Thyroid gland (tissue), 4 donors: ENCODE measurements at regions not wholly inside any gene's neighbourhood (a gene's known extent, or its start where the extent isn't known, plus 50 kb on each side); places are given as distances from the start of the nearest gene placed in this dataset.

Experiments used
- DNase-seq, 2 donors: peaks; one replicate each; pipeline ENCODE4 v3.0.0-alpha.2; 2019
- H3K27ac ChIP-seq, 3 donors: fragments of 200-600 bp; sonication (generic); 1 replicate in 2 of 3; 2 replicates in 1 of 3; pipeline ENCODE4 v1.5.1; 2016 to 2019; ENCODE audit warnings: mild to moderate bottlenecking in 1 of 3, moderate library complexity in 1 of 3
- H3K27me3 ChIP-seq: fragments of 200-600 bp; sonication (generic); one replicate; pipeline ENCODE4 v1.5.1; 2019
- H3K36me3 ChIP-seq, 2 donors: fragments of 200-600 bp; sonication (generic); one replicate each; pipeline ENCODE4 v1.5.1; 2016 to 2019
- H3K4me1 ChIP-seq, 2 donors: fragments of 200-600 bp; sonication (generic); one replicate each; pipeline ENCODE4 v1.5.1; 2017 to 2019
- H3K4me3 ChIP-seq, 3 donors: fragments of 200-600 bp; sonication (generic); replicated peaks in 1 of 3; 1 replicate in 2 of 3; 2 replicates in 1 of 3; pipeline ENCODE4 v1.5.1; 2016; ENCODE audit warnings: mild to moderate bottlenecking in 1 of 3
- H3K9me3 ChIP-seq: fragments of 200-600 bp; sonication (generic); one replicate; pipeline ENCODE4 v1.5.1; 2017
- CTCF ChIP-seq, 6 experiments: fragments of 200-600 bp in 3 of 6; fragments of 450-650 bp in 3 of 6; sonication (generic) in 3 of 6; IDR thresholded peaks; one replicate each; pipeline ENCODE4 v1.5.1; 2016 to 2019; ENCODE audit warnings: antibody characterized with exemption in 6 of 6, mild to moderate bottlenecking in 2 of 6, inconsistent platforms in 1 of 6, moderate library complexity in 1 of 6
- POLR2A ChIP-seq, 2 donors: fragments of 450-650 bp; IDR thresholded peaks; one replicate each; pipeline ENCODE4 v1.6.1; 2017; ENCODE audit warnings: antibody characterized with exemption in 2 of 2, mild to moderate bottlenecking in 2 of 2, moderate library complexity in 1 of 2
- WGBS, 2 donors: methylation state at CpG; one replicate each; pipeline ENCODE4 v1.1.5; 2017; 5-methylcytosine and 5-hydroxymethylcytosine counted together
- intact Hi-C: fragments of 100-400 bp; cut with DNase I; formaldehyde crosslinking; loops from one replicate; pipeline ENCODE4 v1.15.1; 2023

GRCh38 chr1:69139007-69139406 lies 428.7 kb upstream of the LRRC7 start:
- WGBS, 2 donors = 69 to 83% methylated on average over 4 of the region's 4 CpGs
- Histone ChIP-seq H3K4me3 (no peak overlapping the region), H3K27me3 (no peaks in the 10 kb centered on the region), H3K27ac (no peak overlapping the region), H3K9me3 (no peaks in the 10 kb centered on the region), H3K4me1 (no peaks in the 10 kb centered on the region), H3K36me3 (no peaks in the 10 kb centered on the region)
- TF ChIP-seq CTCF (IDR thresholded peaks at IDR 0.05) (no peak), POLR2A (IDR thresholded peaks at IDR 0.05) (no peak)
- DNase-seq = no peak
- intact Hi-C loops = no loop called here

DNA sequence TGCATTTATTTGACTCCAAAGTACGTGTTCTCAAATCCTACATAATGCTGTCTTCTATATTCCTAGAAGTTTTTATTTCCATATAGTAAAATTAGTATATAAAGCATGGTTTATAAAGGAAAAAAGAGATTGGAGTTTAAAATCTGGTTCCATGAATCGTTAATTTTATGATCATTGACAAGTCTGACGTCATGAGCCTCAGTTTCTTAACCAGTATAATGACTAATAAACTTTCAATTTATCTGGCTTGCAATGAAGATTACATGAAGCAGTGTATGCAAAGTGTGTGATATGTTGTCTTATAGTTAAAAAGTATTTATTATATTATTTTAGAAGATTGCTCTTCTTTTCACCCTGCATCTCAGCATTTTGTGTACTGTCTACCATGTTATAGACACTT lies 421.4 kb upstream of the LRRC7 start:
- 90 to 95% methylated on average over 3 of the region's 3 CpGs for WGBS, 2 donors
- Histone ChIP-seq H3K36me3 (no peaks in the 10 kb centered on the region), H3K4me3 (no peak overlapping the region), H3K4me1 (no peaks in the 10 kb centered on the region), H3K27me3 (no peaks in the 10 kb centered on the region), H3K9me3 (no peaks in the 10 kb centered on the region), H3K27ac (no peak overlapping the region)
- DNase-seq = no peak
- intact Hi-C loops = no loop called here
- TF ChIP-seq POLR2A (IDR thresholded peaks at IDR 0.05) (no peak), CTCF (IDR thresholded peaks at IDR 0.05) (no peak)

GRCh38 chr1:69148731-69149130 lies 419.0 kb upstream of the LRRC7 start:
- intact Hi-C loops = no loop called here
- no peaks in the 10 kb centered on the region for H3K27me3 ChIP-seq
- H3K4me1 ChIP-seq = no peaks in the 10 kb centered on the region
- no peak for TF ChIP-seq POLR2A (IDR thresholded peaks at IDR 0.05)
- no peak for TF ChIP-seq CTCF (IDR thresholded peaks at IDR 0.05)
- H3K36me3 ChIP-seq = no peaks in the 10 kb centered on the region
- no peak for DNase-seq
- H3K27ac ChIP-seq = no peak overlapping the region
- 34 to 40% methylated on average over 1 of the region's 1 CpG for WGBS, 2 donors
- H3K9me3 ChIP-seq = no peaks in the 10 kb centered on the region
- H3K4me3 ChIP-seq = no peak overlapping the region

DNA sequence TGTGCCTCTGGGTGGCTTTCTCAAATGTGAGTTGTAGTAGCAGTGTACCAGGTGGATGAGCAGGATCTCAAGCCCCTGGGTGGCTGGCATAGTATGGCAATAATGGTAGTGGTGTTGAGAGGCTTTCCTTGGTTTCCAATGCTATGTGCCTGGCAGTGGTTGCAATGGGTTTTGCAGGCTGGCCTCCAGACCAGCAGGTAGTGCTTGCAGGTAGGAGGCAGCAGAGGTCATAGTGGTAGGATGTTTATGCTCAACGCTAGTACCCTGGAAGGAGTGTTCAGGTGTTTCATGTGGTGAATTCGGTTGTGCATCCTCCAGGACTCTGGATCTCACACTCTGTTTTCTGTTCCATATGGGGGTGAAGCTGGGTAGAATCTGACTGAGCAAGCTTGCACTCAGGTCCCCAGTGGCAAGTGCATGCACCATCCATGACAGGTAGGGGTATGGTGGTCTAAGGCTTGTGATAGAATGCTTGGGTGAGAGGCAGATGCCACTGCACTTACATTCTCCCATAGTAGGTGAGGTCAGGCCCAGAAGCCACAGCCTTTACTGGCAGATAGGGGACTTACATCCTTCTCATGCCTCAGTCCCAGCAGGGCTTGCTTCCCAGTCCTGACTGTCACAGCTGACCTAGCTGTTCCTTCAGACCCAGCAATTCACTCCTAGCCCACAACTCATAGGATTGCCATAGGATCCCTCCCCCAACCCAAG lies 410.5 kb upstream of the LRRC7 start:
- intact Hi-C loops = no loop called here
- Histone ChIP-seq H3K4me1 (no peaks in the 10 kb centered on the region), H3K9me3 (no peaks in the 10 kb centered on the region), H3K27me3 (no peaks in the 10 kb centered on the region), H3K4me3 (no peak overlapping the region), H3K27ac (no peak overlapping the region), H3K36me3 (no peaks in the 10 kb centered on the region)
- TF ChIP-seq POLR2A (IDR thresholded peaks at IDR 0.05) (no peak), CTCF (IDR thresholded peaks at IDR 0.05) (no peak)
- WGBS, 2 donors = 86 to 89% methylated on average over 2 of the region's 2 CpGs
- DNase-seq = no peak

DNA sequence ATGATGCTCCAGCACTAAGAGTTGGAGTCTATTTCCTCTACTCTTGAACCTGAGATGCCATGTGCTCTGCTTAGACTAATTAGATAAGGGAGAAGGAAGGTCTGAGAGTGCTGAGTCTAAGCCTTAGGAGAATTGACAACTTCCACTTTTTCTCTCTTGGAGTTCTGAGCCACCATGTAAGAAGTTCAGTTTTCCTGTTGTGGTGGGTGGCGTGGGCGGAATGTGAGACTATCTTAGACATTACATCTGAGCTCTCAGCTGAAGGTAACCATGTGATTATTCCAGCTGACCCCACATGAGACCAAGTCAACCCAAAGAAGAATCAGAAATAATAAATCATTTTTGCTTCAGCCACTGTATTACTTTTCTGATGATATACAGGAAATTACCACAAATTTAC lies 404.5 kb upstream of the LRRC7 start:
- no peak for TF ChIP-seq CTCF (IDR thresholded peaks at IDR 0.05)
- Histone ChIP-seq H3K4me1 (no peaks in the 10 kb centered on the region), H3K27ac (no peak overlapping the region), H3K9me3 (no peaks in the 10 kb centered on the region), H3K4me3 (no peak overlapping the region), H3K27me3 (no peaks in the 10 kb centered on the region), H3K36me3 (no peaks in the 10 kb centered on the region)
- no peak for DNase-seq
- intact Hi-C loops = no loop called here
- WGBS, 2 donors = 95 to 96% methylated on average over 2 of the region's 2 CpGs
